Uterus (tissue), 2 donors: ENCODE measurements at regions not wholly inside any gene's neighbourhood (a gene's known extent, or its start where the extent isn't known, plus 50 kb on each side); places are given as distances from the start of the nearest gene placed in this dataset.

Experiments used
- CTCF ChIP-seq, 4 experiments: fragments of 200-600 bp in 2 of 4; fragments of 450-650 bp in 2 of 4; sonication (generic) in 2 of 4; IDR thresholded peaks; one replicate each; pipeline ENCODE4 v1.5.1; 2016 to 2019; ENCODE audit warnings: antibody characterized with exemption in 4 of 4, mild to moderate bottlenecking in 2 of 4, moderate library complexity in 1 of 4
- POLR2A ChIP-seq, 2 donors: fragments of 450-650 bp; IDR thresholded peaks; one replicate each; pipeline ENCODE4 v1.6.1; 2016; ENCODE audit warnings: antibody characterized with exemption in 2 of 2, mild to moderate bottlenecking in 1 of 2, moderate library complexity in 1 of 2

GRCh38 chr6:1513215-1513780, 96.4 kb upstream of the FOXC1 start:
- TF ChIP-seq POLR2A (IDR thresholded peaks at IDR 0.05), result no peak
- TF ChIP-seq CTCF (IDR thresholded peaks at IDR 0.05), result no peak
